Muscle layer of duodenum (tissue), 2 donors: ENCODE measurements at regions not wholly inside any gene's neighbourhood (a gene's known extent, or its start where the extent isn't known, plus 50 kb on each side); places are given as distances from the start of the nearest gene placed in this dataset.
"Not testable (repeated sequence)": the region's sequence is repeated elsewhere in the genome, so short reads cannot be mapped to it uniquely, and the experiment has no call there.

Source experiments
- H3K27ac ChIP-seq: one replicate; pipeline ENCODE4 v1.7.0; 2013; ENCODE audit warnings: mild to moderate bottlenecking, low read length
- H3K27me3 ChIP-seq: one replicate; pipeline ENCODE4 v1.7.0; 2013; ENCODE audit warnings: low read depth, mild to moderate bottlenecking, control low read depth, low read length
- H3K36me3 ChIP-seq, 2 donors: one replicate each; pipeline ENCODE4 v1.7.0; 2013; ENCODE audit warnings: low read length in 2 of 2, control low read depth in 1 of 2, mild to moderate bottlenecking in 1 of 2; ENCODE audit not compliant: insufficient read depth in 2 of 2, control insufficient read depth in 1 of 2
- H3K4me1 ChIP-seq, 2 donors: one replicate each; pipeline ENCODE4 v1.7.0; 2013; ENCODE audit warnings: low read length in 2 of 2, mild to moderate bottlenecking in 2 of 2, control low read depth in 1 of 2, moderate library complexity in 1 of 2; ENCODE audit not compliant: insufficient read depth in 2 of 2, control insufficient read depth in 1 of 2
- H3K4me3 ChIP-seq, 2 donors: one replicate each; pipeline ENCODE4 v1.7.0; 2013; ENCODE audit warnings: low read length in 2 of 2, low read depth in 1 of 2, mild to moderate bottlenecking in 1 of 2
- H3K9me3 ChIP-seq, 2 donors: one replicate each; pipeline ENCODE4 v1.7.0; 2013; ENCODE audit warnings: low read length in 2 of 2, control low read depth in 1 of 2, mild to moderate bottlenecking in 1 of 2; ENCODE audit not compliant: control insufficient read depth in 1 of 2
- donor health status: healthy.

- Histone ChIP-seq H3K9me3 (no peaks in the 10 kb centered on the region), H3K27ac (no peak overlapping the region), H3K4me3 (no peak overlapping the region)
Observed at GRCh38 chr3:35305406-35305805, 333.9 kb upstream of the ARPP21 start.

GRCh38 chr3:35307296-35307695 lies 332.0 kb upstream of the ARPP21 start:
- Histone ChIP-seq H3K4me1 (no peaks in the 10 kb centered on the region), H3K27me3 (no peaks in the 10 kb centered on the region), H3K9me3 (no peaks in the 10 kb centered on the region), H3K4me3 (no peak overlapping the region), H3K36me3 (no peaks in the 10 kb centered on the region), H3K27ac (no peak overlapping the region)

More at GRCh38 chr3:35305406-35305805, 333.9 kb upstream of the ARPP21 start:
- Histone ChIP-seq H3K4me1 (no peaks in the 10 kb centered on the region), H3K36me3 (no peaks in the 10 kb centered on the region), H3K27me3 (no peaks in the 10 kb centered on the region)

GRCh38 chr3:35316841-35317240 lies 322.5 kb upstream of the ARPP21 start:
- not testable (repeated sequence) for H3K27ac ChIP-seq, H3K27me3 ChIP-seq, H3K4me1 ChIP-seq, H3K4me3 ChIP-seq, H3K36me3 ChIP-seq, H3K9me3 ChIP-seq

- Histone ChIP-seq H3K27me3 (no peaks in the 10 kb centered on the region), H3K36me3 (no peaks in the 10 kb centered on the region), H3K4me1 (no peaks in the 10 kb centered on the region), H3K9me3 (peaks cover 0 to 5% of the 10 kb centered on the region in 2 donors), H3K4me3 (no peak overlapping the region), H3K27ac (no peak overlapping the region)
Observed at GRCh38 chr3:35320646-35321407, 318.5 kb upstream of the ARPP21 start.

- Histone ChIP-seq H3K4me3 (no peak overlapping the region), H3K27ac (no peak overlapping the region), H3K27me3 (no peaks in the 10 kb centered on the region), H3K36me3 (no peaks in the 10 kb centered on the region), H3K9me3 (peaks cover 0 to 5% of the 10 kb centered on the region in 2 donors), H3K4me1 (no peaks in the 10 kb centered on the region)
Observed at GRCh38 chr3:35322070-35322469, 317.3 kb upstream of the ARPP21 start.

GRCh38 chr3:35335703-35336102 lies 303.6 kb upstream of the ARPP21 start:
- no peaks in the 10 kb centered on the region for H3K9me3 ChIP-seq
- no peaks in the 10 kb centered on the region for H3K27me3 ChIP-seq
- H3K27ac ChIP-seq: no peak overlapping the region
- no peaks in the 10 kb centered on the region for H3K36me3 ChIP-seq
- H3K4me1 ChIP-seq: no peaks in the 10 kb centered on the region
- no peak overlapping the region for H3K4me3 ChIP-seq

- Histone ChIP-seq H3K27ac (no peak overlapping the region), H3K4me1 (no peaks in the 10 kb centered on the region), H3K9me3 (no peaks in the 10 kb centered on the region), H3K36me3 (no peaks in the 10 kb centered on the region), H3K4me3 (no peak overlapping the region), H3K27me3 (no peaks in the 10 kb centered on the region)
Observed at GRCh38 chr3:35336601-35337000, 302.7 kb upstream of the ARPP21 start.

- Histone ChIP-seq H3K36me3 (no peaks in the 10 kb centered on the region), H3K9me3 (no peaks in the 10 kb centered on the region), H3K27me3 (no peaks in the 10 kb centered on the region), H3K4me3 (no peak overlapping the region), H3K4me1 (no peaks in the 10 kb centered on the region), H3K27ac (no peak overlapping the region)
Observed at GRCh38 chr3:35338186-35338585, 301.1 kb upstream of the ARPP21 start.

- H3K27me3 ChIP-seq: no peaks in the 10 kb centered on the region
- no peaks in the 10 kb centered on the region for H3K4me1 ChIP-seq
- H3K9me3 ChIP-seq: no peaks in the 10 kb centered on the region
- no peak overlapping the region for H3K4me3 ChIP-seq
- H3K36me3 ChIP-seq: no peaks in the 10 kb centered on the region
- no peak overlapping the region for H3K27ac ChIP-seq
Observed at GRCh38 chr3:35380196-35380595, 259.1 kb upstream of the ARPP21 start.

- Histone ChIP-seq H3K4me3 (no peak overlapping the region), H3K36me3 (no peaks in the 10 kb centered on the region), H3K9me3 (no peaks in the 10 kb centered on the region), H3K27ac (no peak overlapping the region), H3K4me1 (no peaks in the 10 kb centered on the region), H3K27me3 (no peaks in the 10 kb centered on the region)
Observed at GRCh38 chr3:35383216-35383615, 256.1 kb upstream of the ARPP21 start.

GRCh38 chr3:35383719-35384555 lies 255.4 kb upstream of the ARPP21 start:
- Histone ChIP-seq H3K4me3 (no peak overlapping the region), H3K9me3 (no peaks in the 10 kb centered on the region), H3K27ac (no peak overlapping the region)

More at GRCh38 chr3:35383719-35384555, 255.4 kb upstream of the ARPP21 start:
- no peaks in the 10 kb centered on the region for H3K4me1 ChIP-seq
- no peaks in the 10 kb centered on the region for H3K36me3 ChIP-seq
- no peaks in the 10 kb centered on the region for H3K27me3 ChIP-seq
